GM21619 (cell line): ENCODE measurements at regions not wholly inside any gene's neighbourhood (a gene's known extent, or its start where the extent isn't known, plus 50 kb on each side); places are given as distances from the start of the nearest gene placed in this dataset.

Experiments
- ATAC-seq: cut with Tn5 transposase; IDR thresholded peaks from one replicate; pipeline ENCODE4 v1.9.1; 2021; ENCODE audit not compliant: unreplicated experiment

DNA sequence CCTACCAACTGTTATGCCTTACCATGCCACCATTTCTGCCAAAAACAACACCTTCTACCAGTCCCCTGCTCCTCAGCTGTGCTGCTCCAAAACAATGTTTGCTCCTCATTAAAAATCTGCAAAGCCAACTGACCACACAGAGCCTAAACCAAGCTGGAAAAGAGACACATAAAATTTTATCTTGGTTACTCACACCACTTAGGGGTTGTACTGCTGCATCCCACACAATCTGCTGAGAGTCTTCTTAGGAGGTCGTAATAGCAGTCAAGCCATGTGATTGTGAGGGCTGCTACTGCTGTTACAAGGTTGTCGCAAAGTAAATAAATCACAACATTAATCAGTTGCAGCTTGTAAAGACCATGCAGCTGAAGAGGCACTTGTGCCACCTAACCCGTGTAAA lies 607.4 kb upstream of the FAM241A start:
- no peak for ATAC-seq

DNA sequence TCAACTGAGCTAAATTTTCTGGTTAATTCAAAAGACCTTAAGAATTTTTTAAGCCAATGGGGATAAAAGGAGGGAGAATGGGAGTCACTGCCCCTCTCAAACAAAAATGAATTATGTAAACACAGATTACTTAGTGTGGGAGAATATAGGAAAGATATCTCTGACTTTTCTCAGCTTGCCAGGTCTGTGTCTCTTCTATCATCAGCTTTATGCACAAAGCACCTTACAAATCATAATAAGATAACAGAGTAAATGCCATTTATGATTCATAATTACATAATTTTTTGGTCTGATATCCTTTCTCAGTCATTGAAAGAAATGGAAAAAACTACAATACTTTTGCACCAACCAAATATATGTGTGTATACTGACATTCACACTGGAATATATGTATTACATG lies 604.6 kb upstream of the FAM241A start:
- ATAC-seq = no peak

DNA sequence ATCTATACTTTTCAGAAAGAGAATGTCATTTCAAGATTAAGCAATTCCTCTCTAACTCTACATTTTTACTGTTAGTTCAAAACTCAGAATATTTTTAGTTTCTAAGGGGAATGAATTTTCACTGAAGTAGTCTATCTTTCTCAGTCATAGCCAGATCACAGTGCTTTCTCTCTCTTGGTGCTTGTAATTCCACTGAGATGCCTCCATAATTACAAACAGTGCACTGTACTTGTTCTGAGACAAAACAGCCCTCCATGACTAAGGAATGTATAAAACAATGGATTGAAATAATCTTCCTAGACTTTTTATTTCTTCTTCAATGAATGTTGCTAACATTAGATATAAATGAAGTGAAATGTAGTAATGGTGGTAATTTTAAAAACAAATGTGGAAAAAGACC lies 603.2 kb upstream of the FAM241A start:
- no peak for ATAC-seq

DNA sequence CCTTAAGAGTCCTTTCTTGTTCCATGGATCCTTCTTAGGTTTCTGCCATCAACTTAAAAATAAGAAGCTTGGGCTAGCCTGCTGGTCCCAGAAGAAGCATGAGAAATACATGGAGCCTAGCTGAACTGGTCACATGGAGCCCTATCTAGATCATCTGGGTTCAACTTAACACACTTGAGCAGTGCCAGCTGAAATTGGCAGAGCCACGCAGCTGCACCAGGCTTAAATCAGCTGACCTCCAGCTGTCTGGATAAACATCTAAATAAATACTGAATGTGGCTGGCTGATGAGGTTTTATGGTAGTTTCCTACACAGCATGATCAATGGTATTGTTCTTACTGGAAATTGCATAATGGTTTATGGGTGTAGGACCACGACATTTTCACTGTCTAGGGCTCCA lies 598.4 kb upstream of the FAM241A start:
- ATAC-seq = no peak

DNA sequence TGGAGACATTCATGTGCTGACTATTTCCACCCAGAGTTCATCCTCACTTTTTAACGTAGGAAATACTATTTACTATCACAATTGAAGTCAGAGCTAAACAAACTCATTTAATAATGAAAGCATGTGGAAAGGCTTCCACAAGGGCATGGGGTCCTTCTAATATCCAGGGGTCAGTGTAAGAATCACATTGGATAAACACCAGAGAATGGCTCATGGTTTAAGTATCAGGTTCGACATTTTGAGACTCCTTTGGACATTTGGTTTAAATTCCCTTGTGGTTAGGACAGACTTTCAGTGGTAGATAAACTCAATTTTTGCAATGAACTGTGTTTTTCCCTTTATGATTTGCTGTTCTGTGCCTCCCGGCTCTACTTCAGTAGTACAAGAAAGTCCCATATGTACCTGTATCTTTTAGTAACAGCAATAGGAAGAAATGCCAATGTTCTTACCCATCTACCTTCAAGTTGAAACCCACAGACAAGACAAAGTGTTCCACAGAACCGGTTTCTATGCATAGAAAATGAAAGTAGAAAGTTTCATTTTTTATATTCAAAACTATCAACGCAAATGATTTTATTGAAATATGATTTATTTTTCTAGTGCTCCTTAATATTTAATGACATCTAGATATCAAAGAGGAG lies 589.0 kb upstream of the FAM241A start:
- ATAC-seq = no peak

DNA sequence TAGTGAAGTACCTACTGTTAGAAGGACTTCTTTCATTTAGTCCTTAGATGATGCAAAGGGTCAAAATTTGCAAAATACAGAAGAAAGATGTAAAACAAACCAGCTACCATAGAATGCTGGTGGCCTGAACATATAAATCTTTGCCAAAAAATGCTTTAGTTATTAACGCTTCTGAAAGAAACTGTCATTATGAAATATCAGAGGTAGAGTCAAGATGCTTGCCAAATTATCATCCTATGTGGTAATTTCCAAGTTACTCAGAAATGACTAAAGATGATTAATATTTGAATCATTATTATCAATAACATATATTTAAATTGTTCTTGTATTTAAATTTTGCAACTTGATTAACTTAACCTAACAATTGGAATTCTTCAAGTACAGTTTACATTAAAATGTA lies 588.4 kb upstream of the FAM241A start:
- ATAC-seq = no peak

DNA sequence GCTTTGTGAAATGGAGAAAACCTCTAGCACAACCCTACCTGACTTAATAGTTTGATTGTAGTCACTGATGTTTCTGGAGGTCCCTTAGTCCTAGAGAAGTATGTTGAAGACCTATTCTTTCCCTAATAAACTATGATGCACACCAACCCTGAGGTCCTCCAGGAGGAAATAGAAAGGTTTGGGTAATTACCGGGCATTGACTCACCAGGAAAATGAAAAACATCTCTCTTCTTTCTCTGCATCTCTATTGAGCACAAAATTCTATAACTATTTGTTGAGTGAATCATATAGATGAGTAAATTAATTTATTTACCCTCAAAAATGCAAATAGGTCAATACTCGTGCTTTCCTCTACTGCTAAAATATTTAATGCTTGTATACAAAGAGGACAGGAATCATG lies 582.4 kb upstream of the FAM241A start:
- ATAC-seq = no peak

DNA sequence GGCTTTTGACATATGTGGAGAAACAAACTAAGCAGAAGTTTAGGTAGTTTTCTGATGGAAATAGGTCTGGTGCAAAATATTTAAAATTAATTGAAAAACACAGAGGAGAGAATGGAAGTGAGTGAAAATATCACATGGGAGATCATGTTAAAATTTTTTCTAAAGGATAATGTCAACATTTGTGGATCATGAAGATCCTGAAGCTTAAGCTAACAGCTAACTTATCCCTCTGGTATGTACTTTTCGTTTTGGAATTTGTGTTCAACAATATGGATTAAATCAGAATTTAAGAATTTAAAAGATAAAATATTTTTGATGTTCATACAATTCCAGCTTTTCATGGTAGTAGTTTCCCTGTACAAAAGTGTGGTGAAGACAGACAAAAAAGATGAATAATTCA lies 572.8 kb upstream of the FAM241A start:
- ATAC-seq = no peak

DNA sequence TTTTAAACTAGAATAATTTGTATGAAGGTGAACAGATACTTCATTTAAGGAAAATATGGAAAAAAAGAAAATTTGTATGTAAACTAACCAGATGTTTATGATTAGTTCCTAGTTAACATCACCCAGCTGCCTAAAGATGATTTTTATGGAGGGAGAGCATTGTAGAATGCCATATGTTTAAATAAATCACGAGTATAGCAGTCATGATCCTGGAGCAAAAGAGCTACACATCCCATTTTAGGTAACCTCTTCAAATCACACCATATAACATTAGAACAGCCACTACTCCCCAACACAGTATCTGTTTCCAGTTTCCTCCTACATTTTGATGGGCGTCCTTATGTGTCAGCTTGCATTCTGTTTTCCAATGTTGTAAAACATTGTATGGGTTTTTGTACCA lies 571.9 kb upstream of the FAM241A start:
- ATAC-seq = no peak

DNA sequence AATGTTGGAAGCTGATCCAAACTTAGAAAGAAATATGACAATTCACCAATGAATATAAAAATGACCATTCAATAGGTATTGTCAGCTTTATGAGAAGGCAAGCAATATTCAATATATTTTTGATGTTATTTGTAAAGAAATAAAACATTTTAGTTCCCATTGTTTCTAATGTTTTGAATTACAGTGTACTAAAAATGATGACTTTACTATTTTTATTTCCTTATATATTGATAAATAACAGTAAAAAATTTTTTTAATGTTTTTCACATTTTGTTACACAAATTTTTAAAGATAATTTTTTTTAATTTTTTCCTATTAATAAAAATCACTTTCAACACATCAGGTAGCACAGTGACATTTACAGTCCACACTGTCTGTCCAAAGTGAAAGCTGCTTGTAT lies 565.5 kb upstream of the FAM241A start:
- no peak for ATAC-seq

DNA sequence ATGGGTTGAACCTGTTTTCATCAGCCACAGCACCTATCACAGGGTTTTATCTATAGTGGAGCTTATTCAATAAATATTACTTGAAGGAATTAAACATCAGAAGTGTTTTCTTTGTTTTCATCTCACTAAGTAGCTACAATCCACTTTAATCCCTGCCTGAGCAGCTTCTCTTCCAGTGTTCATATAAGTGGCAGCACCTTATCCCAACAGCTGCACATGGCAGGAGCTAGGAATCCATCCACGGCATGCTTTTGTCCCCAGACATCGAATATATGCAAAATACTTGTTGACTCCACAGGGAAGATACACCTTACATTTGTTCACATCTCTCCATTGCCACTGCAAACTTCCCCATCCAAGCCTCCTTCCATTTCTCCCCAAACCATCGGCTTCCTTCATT lies 549.8 kb upstream of the FAM241A start:
- ATAC-seq = no peak

DNA sequence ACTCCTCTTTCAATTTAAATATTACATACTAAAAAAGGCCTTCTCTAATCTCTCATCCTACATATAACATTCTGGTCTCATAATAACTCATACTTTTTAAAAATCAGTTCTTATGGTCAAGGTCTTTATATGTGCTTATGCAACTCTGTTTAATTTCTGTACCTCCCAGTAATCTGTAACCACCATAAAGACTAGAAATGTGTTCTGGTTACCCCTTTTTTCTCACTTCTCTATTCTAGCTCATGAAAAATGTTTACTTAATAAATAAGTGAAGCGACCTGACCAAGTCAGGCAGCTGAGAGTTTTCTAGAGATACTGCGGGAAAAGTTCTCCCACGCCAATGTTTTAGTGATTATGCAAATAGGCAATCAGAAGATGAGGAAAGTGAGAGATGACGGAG lies 548.8 kb upstream of the FAM241A start:
- no peak for ATAC-seq

DNA sequence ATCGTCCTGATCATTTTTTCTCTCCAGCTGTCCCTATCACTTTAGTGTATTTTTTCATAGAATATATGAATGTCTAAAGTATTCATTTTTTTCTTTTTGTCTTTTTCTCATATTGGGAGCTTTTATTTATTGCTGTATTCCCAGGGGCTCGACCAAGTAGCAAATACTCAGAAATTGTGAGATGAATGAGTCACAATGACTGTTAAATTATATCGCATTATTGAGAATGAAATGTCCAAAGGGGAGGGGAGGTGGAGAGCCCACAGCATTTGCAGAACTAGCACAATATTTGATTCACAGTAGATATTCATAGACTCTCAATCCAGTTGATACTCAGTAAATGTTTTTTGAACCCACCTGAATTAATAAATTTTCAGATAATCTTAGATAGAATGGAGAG lies 543.6 kb upstream of the FAM241A start:
- ATAC-seq = no peak

DNA sequence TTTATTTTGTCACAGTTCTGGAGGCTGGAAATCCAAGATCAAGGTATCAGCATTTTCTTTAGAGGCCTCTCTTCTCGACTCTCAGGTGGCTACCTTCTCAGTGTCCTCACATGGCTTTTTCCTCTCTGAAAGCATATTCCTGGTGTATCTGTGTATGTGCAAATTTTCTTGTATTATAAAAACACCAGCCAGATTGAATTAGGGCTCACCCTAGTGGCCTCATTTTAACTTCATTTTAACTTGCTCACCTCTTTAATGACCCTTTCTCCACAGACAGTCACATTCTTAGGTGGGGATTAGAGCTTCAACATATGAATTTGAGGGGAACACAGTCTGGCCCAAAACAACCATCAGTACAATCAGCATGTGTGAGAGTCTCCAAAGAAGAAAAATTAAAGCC lies 542.4 kb upstream of the FAM241A start:
- no peak for ATAC-seq

DNA sequence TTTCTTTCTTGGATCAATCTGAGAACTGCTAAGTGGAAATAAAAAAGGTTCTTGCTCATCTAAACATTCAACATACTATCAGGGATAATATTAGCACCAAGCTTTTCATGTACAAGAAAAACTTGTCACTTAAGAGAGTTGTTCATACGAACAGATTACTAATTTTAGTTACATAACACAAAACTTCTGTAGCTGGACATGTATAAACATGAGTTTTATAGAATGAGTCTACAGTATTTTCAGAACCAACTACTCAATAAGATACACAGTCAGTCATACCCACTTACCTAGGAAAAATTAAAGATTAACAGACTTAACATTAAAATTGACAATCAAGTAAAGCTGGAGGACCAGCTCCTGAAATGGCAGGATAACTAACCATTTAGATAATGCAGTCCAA lies 540.1 kb upstream of the FAM241A start:
- no peak for ATAC-seq

DNA sequence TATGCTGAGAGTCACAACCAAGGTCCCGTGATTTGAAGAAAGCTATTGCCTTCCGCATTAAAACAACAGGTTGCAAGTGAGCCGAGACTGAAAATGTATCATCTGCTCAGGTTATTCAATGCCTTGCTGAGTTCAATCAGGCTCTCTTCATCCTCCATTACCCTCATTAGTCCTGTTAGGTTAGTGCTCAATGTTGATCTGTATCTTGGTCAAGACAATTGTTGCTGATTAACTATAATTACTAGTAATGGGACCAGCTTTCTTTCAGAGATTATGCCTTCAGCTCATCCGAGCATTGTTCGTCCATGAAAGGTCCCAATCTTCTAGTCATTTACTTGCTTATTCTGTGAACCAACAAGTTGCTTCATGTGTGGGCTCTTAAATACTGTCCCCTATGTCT lies 534.6 kb upstream of the FAM241A start:
- ATAC-seq = no peak

DNA sequence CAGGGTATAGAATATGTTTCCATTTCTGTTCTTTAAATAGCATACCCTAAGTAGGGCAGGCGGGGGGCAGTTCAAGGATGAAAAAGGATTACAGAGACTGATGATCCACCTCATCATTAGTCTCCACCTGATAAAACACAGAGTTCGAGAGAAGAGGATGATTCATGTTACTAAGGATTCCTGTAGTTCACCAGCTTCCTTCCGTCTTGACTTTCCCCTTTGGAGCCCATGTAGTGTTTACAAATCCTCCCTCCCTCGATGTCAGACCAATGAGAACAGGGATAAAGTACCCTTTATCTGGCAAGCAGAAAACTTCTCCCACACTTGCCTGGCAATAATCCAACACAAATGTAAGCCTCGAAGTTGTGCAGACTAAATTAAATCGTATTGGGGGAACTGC lies 526.3 kb upstream of the FAM241A start:
- ATAC-seq = no peak

DNA sequence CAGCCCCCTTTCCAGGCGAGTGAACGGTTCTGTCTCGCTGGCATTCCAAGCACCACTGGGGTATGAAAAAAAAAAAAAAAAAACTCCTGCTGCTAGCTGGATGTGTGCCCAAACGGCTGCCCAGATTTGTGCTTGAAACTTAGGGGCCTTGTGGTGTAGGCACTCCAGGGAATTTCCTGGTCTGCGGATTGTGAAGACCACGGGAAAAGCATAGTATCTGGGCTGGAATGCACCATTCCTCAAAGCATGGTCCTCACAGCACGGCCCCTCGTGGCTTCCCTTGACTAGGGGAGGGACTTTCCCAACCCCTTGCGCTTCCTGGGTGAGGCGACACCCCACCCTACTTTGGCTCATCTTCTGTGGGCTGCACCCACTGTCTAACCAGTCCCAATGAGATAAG lies 516.8 kb upstream of the FAM241A start:
- no peak for ATAC-seq

DNA sequence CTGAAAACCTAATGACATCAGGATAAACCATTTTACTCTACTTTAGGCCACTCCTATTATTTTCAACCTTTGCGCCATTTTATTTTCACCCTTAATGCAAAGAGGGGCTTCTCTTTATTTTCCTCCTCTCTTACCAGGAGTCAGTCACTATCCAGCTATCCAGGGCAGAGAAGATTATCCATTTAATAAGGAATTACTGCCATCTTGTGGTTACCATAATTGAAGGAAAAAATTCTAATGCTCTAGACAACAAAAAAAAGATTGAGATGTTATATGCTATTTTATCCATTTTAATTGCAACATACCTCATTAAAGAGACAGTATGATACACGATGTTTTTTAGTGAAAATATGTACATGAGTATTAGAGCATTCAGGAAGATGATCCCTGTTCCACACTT lies 514.5 kb upstream of the FAM241A start:
- no peak for ATAC-seq

DNA sequence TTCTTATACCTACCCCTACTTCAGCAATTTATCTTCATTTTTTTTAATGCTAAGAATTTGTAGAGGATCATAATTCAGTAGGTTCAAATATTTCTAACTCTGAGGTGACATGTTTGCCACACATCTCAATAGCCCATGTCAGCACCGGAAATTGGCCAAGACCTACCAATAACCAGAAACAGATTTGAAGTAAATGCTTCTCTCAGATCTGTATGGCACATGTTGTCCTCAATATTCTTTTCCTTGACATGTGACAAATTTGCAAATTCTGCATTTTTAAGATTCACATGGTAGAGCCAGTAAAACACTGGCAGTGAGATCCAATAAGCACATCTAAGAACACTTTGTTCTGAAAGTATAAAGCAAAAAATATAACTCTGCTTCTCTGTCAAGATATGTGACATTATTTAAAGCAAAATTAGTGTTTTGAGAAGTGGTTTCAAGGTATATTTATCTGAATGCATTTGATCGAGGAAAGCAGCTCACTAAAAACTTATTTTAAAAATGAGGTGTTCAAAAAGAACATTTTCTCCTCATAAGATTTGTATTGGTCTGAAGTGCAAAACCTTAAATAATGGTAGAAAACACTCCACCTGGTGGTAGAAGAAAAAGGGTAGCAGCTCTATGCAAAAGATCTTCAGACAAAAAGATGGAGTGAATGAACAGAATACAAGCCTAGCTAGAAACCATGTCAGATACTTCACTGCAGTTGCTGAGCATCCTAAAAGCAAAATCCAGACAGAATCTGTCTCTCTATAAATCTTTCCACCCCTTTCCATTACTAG lies 513.8 kb upstream of the FAM241A start:
- no peak for ATAC-seq

DNA sequence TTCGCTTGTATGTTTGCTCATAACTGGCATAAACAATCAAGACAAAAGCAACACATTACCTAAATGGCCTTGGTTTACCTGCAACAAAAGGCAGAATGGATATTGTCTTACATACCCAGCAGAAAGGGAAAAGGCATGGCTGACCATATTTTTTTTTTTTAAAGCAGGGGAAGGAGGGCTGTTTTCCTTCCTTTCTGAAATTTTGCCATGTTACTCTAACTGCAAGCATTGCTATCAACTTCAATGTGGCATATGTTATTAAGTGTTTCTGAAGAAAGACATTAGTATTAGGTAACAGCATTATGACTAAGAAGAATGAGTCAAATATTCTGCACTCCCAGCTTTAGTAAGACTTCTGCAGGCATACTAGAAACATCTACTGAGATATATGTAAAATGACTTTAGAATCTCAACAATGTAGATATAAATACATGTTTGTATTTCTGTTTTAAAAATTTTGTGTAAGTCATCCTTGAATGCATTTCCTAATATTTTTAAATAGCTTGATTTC lies 512.6 kb upstream of the FAM241A start:
- no peak for ATAC-seq

DNA sequence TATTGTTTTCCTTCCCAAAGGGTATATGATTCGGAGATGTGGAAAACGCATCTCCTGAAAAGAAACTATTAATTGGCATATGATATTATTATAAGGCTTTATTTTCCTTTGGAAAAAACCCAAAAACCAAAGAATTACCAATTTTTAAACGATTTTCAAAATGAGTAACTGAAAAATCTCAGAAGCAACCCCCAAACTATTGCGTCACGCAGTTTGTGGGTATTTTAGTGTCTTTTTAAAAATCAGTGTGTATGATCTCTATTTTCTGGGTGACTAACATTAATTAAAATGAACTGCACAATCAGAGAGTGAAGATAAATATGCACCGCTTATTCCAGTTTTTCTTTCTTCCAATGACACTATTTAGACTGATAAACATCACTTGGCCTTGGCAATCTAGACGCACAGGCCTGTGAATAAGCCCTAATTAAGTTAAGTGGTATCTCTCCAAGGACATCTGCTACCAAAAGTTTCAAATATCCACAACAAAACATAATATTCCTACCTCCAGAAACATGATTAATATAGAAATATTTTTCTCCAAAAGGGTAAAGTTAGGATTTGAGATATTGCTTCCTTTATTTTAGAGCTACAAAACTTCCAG lies 511.5 kb upstream of the FAM241A start:
- no peak for ATAC-seq
